GM18868 (cell line): ENCODE measurements at regions not wholly inside any gene's neighbourhood (a gene's known extent, or its start where the extent isn't known, plus 50 kb on each side); places are given as distances from the start of the nearest gene placed in this dataset.

Experiments used
- ATAC-seq: cut with Tn5 transposase; IDR thresholded peaks from one replicate; pipeline ENCODE4 v1.9.1; 2021; ENCODE audit warnings: mild to moderate bottlenecking, moderate library complexity; ENCODE audit not compliant: unreplicated experiment

DNA sequence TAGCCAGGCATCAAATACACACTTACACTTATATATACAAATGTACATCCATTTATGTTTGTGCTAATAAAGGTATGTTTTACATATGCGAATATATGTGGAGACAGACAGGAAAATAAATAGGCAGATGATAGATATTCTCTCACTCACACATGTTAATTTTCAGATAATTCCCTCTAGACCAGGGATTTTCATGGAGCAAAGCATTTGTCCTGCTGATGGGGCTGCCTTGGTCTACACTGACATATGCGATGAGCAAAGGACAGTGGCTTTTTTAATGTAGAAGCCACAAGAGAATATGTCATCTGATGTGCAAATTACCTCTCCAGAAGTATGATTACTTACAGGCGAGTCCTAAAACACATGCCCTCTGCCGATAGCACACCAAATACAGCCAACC lies 224.5 kb downstream of the VEGFC start:
- ATAC-seq, result no peak

- no peak for ATAC-seq
Measured at GRCh38 chr4:176569301-176569700, 223.4 kb downstream of the VEGFC start.

- no peak for ATAC-seq
Measured at GRCh38 chr4:176571206-176571605, 221.5 kb downstream of the VEGFC start.

- no peak for ATAC-seq
Measured at GRCh38 chr4:176575141-176575730, 217.5 kb downstream of the VEGFC start.

DNA sequence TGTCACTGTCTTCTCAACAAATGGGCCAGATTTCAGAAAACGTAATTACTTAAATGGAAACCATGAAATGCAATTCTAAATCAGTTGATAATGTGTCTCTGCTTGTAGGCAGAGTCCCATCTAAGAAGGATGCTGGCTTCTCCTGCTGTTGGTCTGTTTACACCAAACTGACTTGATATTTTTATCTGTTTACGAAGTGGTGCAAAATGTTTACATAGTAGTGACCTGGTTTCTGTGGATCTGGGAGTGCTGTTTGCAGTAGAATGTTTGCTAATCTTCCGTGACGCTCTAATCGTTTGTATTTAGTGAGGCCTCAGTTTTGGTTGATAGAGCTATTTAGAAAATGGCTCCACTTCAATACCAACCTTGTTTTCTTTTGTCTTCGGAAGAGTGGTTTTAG lies 213.5 kb downstream of the VEGFC start:
- no peak for ATAC-seq

GRCh38 chr4:176583278-176583677 lies 209.4 kb downstream of the VEGFC start:
- ATAC-seq, result no peak

DNA sequence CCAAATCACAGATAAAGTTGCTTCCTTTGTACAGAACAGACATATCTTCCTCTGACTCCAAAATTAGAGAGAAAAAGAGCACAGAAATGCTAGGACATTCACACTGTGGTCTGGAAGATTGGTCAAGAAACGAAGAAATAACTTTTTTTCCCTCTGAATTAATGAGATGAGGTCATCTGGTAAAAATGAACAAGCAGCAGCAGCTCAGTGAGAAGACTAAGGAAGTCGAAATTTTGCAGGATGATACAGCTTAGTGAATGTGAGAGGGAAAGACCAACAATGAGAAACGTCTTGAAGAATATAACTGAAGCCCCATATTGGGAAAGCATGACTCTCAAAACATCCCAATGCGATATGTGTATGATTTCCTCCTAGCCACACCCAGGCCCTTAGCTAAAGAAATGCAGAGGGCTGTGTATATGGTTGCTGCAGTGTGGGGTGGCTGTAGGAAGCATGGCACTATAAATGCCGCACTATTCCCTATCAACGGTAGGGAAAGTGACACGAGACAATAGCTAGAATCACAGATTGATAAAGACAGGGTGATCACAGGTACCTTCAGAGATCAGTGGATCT lies 208.6 kb downstream of the VEGFC start:
- no peak for ATAC-seq

DNA sequence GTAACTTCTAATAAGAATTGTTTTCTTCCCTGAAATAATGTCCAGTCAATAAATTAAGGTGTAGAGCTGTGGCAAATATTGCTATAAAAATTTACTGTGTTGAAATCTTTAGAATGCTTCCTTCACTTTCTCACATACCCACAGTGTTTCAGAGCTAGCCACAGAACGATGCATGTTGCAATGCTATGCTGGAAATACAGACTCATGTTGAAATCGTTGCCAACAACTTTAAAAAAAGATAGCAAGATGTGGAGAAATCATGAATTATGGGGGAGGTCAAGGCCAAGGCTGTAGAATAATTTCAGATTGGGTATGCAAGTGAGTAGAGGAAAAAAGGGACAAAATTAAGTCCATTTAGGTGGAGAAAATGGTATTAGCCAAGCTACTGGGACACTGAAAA lies 204.8 kb downstream of the VEGFC start:
- no peak for ATAC-seq

DNA sequence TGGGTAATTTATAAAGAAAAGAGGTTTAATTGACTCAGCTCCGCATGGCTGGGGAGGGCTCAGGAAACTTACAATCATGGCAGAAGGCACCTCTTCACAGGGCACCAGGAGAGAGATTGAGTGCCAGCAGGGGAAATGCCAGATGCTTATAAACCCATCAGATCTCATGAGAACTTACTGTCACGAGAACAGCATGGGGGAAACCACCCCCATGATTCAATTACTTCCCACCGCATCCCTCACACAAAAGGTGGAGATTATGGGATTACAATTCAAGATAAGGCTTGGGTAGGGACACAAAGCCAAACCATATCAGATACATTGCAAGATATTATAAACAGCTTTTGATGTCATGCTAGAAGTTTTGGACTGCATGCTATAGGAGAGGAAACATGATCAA lies 204.3 kb downstream of the VEGFC start:
- ATAC-seq, result no peak

- ATAC-seq, result no peak
Measured at GRCh38 chr4:176592976-176593670, 199.6 kb downstream of the VEGFC start.

- ATAC-seq, result no peak
Measured at GRCh38 chr4:176593943-176594342, 198.8 kb downstream of the VEGFC start.

DNA sequence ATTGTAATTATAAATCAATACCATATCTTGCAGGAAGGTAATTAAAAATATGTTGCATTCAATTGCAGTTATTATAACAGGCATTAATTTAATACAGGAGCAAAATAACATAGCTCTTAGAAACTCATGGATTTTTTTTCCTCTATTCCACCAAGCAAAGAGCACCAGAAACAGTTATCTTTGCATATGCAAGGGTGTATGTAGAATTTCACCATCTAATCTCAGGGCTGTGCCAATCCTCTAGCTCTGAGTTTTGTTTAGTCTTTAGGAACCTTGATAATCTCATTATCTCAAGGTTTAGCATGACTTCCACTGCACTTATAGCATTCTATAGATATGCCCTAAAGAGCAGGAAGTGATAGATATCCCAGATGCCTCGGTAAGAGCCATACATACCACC lies 197.5 kb downstream of the VEGFC start:
- no peak for ATAC-seq

DNA sequence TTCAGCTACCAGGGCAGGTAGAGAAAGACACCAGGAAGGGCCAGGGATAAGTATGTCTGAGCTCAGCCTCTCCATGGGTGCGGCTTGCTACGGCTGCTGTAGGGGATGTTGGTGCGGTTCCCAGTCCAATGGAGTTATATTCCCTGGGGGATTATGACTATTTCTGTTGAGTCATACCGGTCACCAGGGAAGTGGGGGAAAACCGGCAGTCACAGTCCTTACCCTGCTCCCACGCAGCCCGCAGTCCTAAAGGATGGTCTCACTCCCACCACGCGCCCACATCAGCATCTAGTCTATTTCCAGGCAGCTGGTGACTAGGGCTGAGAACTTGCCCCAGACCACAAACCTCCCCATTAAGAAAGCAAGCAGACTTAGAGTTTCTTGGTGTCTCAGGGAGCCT lies 191.6 kb downstream of the VEGFC start:
- no peak for ATAC-seq

GRCh38 chr4:176607807-176608206 lies 184.9 kb downstream of the VEGFC start:
- ATAC-seq, result no peak

GRCh38 chr4:176608346-176608745 lies 184.4 kb downstream of the VEGFC start:
- ATAC-seq, result no peak

DNA sequence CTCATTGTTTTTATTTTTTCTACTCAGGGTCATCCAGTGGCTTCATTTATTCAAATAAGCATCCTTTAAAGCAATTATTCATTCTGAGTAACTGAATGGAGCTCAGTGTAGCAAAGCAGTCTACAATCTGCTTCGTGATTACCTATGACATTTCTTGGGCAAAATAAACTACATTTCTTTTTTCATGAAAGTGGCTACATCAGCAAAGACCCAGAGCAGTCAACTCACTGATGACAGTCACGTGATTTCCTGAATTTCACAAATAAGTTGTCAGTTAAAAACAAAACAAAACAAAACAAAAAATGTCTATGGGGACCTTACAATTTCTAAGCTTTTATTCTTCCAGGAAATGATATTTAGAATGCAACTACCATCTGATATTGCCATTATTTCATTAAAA lies 182.1 kb downstream of the VEGFC start:
- ATAC-seq, result no peak

DNA sequence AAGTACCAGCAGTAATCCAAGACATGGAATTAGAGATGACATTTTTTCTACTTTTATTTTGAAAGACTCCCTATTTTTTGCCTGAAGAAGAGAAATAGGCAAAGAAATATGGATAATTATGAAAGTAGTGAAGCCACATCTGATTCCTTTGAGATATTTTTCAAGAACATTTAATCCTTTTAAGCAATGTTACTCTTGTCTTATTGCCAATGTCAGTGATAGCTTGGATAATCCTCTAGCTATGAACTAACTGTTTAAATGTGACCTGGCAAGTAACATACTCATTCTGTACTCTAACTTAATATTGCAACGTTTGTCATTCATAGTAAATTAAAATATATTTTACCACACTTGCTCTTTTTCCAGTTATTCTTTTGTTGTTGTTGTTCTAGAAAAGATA lies 181.3 kb downstream of the VEGFC start:
- no peak for ATAC-seq

GRCh38 chr4:176611951-176612350 lies 180.8 kb downstream of the VEGFC start:
- no peak for ATAC-seq

- ATAC-seq, result no peak
Measured at GRCh38 chr4:176614793-176615192, 177.9 kb downstream of the VEGFC start.

DNA sequence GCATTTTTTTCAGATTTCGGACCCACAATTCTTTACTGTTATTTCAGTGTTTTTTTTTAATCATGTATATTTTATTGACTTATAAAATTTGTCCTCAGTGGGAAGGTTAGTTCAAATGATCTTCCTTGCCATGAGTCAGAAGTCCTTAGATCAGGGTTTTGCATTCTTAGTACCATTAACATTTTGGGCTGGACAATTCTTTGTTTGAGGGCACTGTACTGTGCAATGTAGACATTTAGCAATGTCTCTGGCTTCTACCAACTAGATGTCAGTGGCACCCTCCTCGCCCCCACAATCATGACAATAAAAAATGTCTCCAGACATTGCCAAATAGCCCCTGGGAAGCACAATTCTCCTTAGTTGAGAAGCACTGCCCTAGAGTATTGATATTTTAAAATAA lies 176.6 kb downstream of the VEGFC start:
- ATAC-seq, result no peak

GRCh38 chr4:176618138-176618537 lies 174.6 kb downstream of the VEGFC start:
- no peak for ATAC-seq

DNA sequence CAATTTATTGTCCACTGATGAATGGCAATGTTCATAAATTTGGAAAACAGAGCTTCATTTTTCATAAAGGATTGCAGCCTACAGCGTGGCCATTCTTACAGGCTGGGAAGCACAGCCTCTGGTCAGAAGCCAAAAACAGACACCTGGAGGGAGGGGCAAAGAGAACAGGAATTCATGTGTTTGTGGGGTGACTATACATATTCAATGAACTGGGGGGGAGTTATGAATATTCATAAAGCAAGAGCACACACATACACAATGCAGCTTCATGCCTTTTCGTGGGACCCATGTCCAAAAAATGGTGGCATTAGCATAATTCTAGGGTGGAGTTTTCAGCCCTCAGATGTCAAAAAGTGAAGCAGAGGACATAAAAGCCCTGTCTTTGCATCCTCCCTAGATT lies 173.3 kb downstream of the VEGFC start:
- ATAC-seq, result no peak
